ENCODE measurements at regions not wholly inside any gene's neighbourhood (a gene's known extent, or its start where the extent isn't known, plus 50 kb on each side); places are given as distances from the start of the nearest gene placed in this dataset.

DNA sequence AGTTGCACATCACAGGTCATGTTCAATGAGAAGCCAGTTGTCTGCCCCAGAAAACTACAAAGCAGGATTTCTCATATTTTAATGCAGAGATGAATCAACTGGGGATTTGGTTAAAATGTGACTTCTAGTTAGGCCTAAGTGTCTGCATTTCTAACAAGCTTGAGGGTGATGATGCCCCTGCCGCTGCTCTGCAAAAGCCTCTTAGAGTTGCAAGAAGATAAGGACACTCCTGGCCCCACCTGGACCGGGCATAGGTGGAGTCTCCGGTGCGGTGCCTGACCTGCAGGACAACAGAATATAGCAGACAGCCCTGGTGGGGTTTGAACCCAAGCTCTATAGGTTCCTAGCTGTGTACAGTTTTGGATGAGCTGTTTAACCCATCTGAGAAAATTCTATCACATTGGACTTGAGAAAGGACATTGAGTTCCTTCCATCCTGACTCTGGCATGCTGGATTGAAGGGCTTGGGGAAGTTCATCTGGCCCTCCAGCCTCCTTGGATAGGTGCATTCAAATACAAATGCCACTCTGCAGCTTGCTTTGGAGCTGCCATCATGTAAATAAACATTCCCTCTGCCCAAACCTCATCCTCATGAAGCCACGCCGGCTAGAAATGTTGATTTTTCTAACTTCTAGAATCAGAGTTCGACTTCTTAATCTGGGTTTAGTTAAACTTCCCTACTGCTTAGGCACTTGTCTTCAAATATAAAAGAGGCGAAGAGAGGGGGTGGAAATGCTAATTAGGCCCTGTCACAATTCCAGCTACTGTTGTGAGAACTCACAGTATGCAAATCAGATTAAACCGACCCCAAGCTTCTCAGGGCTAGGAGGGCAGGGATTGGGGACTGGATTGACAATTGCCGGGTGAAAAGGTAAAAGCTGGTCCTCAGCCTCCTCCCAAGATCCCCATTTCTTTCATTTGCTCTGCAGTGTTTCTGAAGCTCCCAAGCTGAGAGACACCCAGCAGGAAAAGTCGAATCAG lies 1225.6 kb downstream of the VRK1 start:
- no peak for DNase-seq
- no peaks in the 10 kb centered on the region for H3K4me1 Mint-ChIP-seq (ENCODE audit: low read depth, unreplicated experiment)
- no peaks in the 10 kb centered on the region for H3K9me3 Mint-ChIP-seq (ENCODE audit: unreplicated experiment)
- peaks cover 3% of the 10 kb centered on the region for H3K27me3 Mint-ChIP-seq (ENCODE audit: unreplicated experiment)
- TF ChIP-seq, protein P1, sequence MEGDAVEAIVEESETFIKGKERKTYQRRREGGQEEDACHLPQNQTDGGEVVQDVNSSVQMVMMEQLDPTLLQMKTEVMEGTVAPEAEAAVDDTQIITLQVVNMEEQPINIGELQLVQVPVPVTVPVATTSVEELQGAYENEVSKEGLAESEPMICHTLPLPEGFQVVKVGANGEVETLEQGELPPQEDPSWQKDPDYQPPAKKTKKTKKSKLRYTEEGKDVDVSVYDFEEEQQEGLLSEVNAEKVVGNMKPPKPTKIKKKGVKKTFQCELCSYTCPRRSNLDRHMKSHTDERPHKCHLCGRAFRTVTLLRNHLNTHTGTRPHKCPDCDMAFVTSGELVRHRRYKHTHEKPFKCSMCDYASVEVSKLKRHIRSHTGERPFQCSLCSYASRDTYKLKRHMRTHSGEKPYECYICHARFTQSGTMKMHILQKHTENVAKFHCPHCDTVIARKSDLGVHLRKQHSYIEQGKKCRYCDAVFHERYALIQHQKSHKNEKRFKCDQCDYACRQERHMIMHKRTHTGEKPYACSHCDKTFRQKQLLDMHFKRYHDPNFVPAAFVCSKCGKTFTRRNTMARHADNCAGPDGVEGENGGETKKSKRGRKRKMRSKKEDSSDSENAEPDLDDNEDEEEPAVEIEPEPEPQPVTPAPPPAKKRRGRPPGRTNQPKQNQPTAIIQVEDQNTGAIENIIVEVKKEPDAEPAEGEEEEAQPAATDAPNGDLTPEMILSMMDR (IDR thresholded peaks at IDR 0.05; ENCODE audit: partially characterized antibody, unreplicated experiment): no peak
- no peaks in the 10 kb centered on the region for H3K36me3 Mint-ChIP-seq (ENCODE audit: unreplicated experiment)
- H3K4me3 Mint-ChIP-seq (ENCODE audit: unreplicated experiment): no peak overlapping the region
- H3K27ac Mint-ChIP-seq (ENCODE audit: unreplicated experiment): no peak overlapping the region

DNA sequence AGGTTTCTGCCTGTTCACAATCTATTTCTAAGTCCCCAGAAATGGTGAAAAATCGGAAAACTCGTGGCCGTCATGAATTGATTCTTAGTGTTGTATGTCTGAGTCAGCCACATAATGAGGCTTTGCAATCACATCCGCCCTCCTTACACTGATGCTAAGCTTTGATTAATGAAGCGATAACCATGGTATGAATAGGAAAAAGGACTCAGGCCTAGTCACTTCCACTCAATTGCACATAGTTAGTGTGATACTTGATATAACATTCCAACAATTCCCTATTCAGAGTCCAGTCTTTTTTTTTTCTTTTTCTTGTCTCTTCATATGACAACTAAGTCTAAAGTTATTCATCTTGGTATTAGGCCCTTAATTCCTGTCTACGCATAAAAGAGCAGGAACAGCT lies 1231.0 kb downstream of the VRK1 start:
- no peak overlapping the region for H3K4me3 Mint-ChIP-seq (ENCODE audit: unreplicated experiment)
- DNase-seq: no peak
- no peaks in the 10 kb centered on the region for H3K9me3 Mint-ChIP-seq (ENCODE audit: unreplicated experiment)
- H3K27ac Mint-ChIP-seq (ENCODE audit: unreplicated experiment): no peak overlapping the region
- TF ChIP-seq, protein P1 (IDR thresholded peaks at IDR 0.05; ENCODE audit: partially characterized antibody, unreplicated experiment): no peak
- H3K4me1 Mint-ChIP-seq (ENCODE audit: low read depth, unreplicated experiment): no peaks in the 10 kb centered on the region
- H3K27me3 Mint-ChIP-seq (ENCODE audit: unreplicated experiment): peaks cover 5% of the 10 kb centered on the region
- H3K36me3 Mint-ChIP-seq (ENCODE audit: unreplicated experiment): peaks cover 7% of the 10 kb centered on the region

DNA sequence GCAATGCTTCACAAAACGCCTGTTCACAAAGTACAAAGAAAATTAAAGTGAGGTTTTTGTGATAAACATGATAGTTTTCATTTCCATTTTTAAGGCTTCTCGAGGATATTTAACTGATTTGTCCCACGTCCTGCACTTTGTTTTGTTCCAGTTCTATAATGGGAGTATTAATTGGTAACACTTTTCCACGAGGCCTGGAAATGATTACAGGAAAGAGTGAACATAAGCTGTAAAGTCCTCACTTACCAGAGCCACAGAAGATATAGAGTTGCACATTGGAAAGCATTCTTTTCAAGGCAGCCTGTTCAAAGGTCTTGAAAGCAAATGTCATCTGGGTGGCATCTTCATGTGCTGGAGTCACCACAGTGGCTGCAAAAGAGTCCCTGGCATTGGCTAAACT lies 1236.6 kb downstream of the BCL11B start:
- H3K9me3 Mint-ChIP-seq (ENCODE audit: unreplicated experiment): no peaks in the 10 kb centered on the region
- H3K4me3 Mint-ChIP-seq (ENCODE audit: unreplicated experiment): no peak overlapping the region
- H3K36me3 Mint-ChIP-seq (ENCODE audit: unreplicated experiment): peaks cover 7% of the 10 kb centered on the region
- H3K27me3 Mint-ChIP-seq (ENCODE audit: unreplicated experiment): no peaks in the 10 kb centered on the region
- H3K27ac Mint-ChIP-seq (ENCODE audit: unreplicated experiment): no peak overlapping the region
- no peak for DNase-seq
- H3K4me1 Mint-ChIP-seq (ENCODE audit: low read depth, unreplicated experiment): no peaks in the 10 kb centered on the region
- TF ChIP-seq, protein P1 (IDR thresholded peaks at IDR 0.05; ENCODE audit: partially characterized antibody, unreplicated experiment): no peak

DNA sequence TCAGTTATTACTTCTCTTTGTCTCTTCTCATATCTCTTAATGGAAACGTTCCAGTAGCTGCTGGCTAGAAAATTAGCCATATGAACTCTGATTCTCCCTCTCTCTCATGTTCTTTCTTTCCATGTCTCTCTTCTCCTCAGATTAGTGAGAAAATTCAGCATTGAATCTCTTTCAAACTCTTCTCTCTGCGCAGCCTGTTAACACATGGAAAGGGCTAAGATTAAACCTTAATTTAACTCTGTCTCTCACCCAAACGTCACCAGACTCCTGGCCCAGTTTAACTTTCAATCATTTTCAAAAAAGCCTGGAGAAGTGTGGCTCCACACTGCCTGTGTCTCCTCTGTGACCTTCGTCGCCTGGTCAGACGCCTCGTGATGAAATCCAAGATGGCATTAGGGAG lies 1234.2 kb downstream of the BCL11B start:
- Mint-ChIP-seq H3K9me3 (ENCODE audit: unreplicated experiment) (no peaks in the 10 kb centered on the region), H3K27me3 (ENCODE audit: unreplicated experiment) (no peaks in the 10 kb centered on the region)
- DNase-seq: no peak

More for the DNA sequence above, 1234.2 kb downstream of the BCL11B start:
- TF ChIP-seq, protein P1 (IDR thresholded peaks at IDR 0.05; ENCODE audit: partially characterized antibody, unreplicated experiment): no peak
- no peaks in the 10 kb centered on the region for H3K4me1 Mint-ChIP-seq (ENCODE audit: low read depth, unreplicated experiment)
- no peak overlapping the region for H3K27ac Mint-ChIP-seq (ENCODE audit: unreplicated experiment)
- no peak overlapping the region for H3K4me3 Mint-ChIP-seq (ENCODE audit: unreplicated experiment)
- H3K36me3 Mint-ChIP-seq (ENCODE audit: unreplicated experiment): peaks cover 4% of the 10 kb centered on the region
